ENCODE measurements at regions not wholly inside any gene's neighbourhood (a gene's known extent, or its start where the extent isn't known, plus 50 kb on each side); places are given as distances from the start of the nearest gene placed in this dataset.

DNA sequence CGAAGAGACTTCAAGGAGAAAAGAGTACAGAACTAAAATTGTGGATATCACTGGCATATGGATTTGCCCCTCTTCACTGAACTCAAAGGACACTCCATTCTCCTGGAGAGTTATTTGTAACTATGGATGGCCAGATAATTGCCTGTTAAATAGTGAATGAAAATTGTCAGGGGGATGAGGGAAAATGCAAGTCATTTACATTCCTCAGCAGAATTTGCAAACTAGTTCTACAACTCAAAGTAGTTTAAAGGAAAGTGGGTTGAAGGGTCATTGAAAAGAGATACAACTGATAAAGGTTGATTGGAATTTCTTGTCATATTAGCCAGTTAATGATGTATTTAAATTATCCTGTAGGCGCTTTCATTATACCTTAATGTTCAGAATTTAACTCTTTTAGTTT, 266.5 kb upstream of the SPOPL start:
- TF ChIP-seq ZNF384 (IDR thresholded peaks at IDR 0.05): no peak
- no peak for TF ChIP-seq SP1 (IDR thresholded peaks at IDR 0.05)
- no peak for TF ChIP-seq TARDBP (IDR thresholded peaks at IDR 0.05)
- TF ChIP-seq FOXM1 (IDR thresholded peaks at IDR 0.05; ENCODE audit: borderline replicate concordance): no peak
- TF ChIP-seq FOXA1 (IDR thresholded peaks at IDR 0.05): no peak
